Activated naive CD8-positive, alpha-beta T cell treated with anti-CD3 and anti-CD28 coated beads for 36 hours (primary cell): ENCODE measurements at regions not wholly inside any gene's neighbourhood (a gene's known extent, or its start where the extent isn't known, plus 50 kb on each side); places are given as distances from the start of the nearest gene placed in this dataset.
"Not testable (repeated sequence)": the region's sequence is repeated elsewhere in the genome, so short reads cannot be mapped to it uniquely, and the experiment has no call there.

ENCODE experiments used
- DNase-seq: peaks from one replicate; pipeline ENCODE4 v3.0.0; 2021
- H3K27ac Mint-ChIP-seq: one replicate; pipeline ENCODE4 v1.8.0; 2022; ENCODE audit warnings: mild to moderate bottlenecking, moderate library complexity, mixed read lengths
- H3K27me3 Mint-ChIP-seq: one replicate; pipeline ENCODE4 v1.8.0; 2022; ENCODE audit warnings: mild to moderate bottlenecking, mixed read lengths
- H3K36me3 Mint-ChIP-seq: one replicate; pipeline ENCODE4 v1.8.0; 2021; ENCODE audit warnings: mild to moderate bottlenecking, mixed read lengths
- H3K4me1 Mint-ChIP-seq: one replicate; pipeline ENCODE4 v1.8.0; 2021; ENCODE audit warnings: mixed read lengths
- H3K4me3 Mint-ChIP-seq: one replicate; pipeline ENCODE4 v1.8.0; 2022; ENCODE audit warnings: mild to moderate bottlenecking, moderate library complexity, mixed read lengths
- H3K9me3 Mint-ChIP-seq: one replicate; pipeline ENCODE4 v1.8.0; 2022; ENCODE audit warnings: mixed read lengths

GRCh38 chr4:127246963-127247952 is 385.5 kb upstream of the INTU start:
- Mint-ChIP-seq H3K27ac (no peak overlapping the region), H3K9me3 (no peaks in the 10 kb centered on the region), H3K27me3 (no peaks in the 10 kb centered on the region), H3K36me3 (no peaks in the 10 kb centered on the region), H3K4me3 (no peak overlapping the region), H3K4me1 (no peaks in the 10 kb centered on the region)
- no peak for DNase-seq

DNA sequence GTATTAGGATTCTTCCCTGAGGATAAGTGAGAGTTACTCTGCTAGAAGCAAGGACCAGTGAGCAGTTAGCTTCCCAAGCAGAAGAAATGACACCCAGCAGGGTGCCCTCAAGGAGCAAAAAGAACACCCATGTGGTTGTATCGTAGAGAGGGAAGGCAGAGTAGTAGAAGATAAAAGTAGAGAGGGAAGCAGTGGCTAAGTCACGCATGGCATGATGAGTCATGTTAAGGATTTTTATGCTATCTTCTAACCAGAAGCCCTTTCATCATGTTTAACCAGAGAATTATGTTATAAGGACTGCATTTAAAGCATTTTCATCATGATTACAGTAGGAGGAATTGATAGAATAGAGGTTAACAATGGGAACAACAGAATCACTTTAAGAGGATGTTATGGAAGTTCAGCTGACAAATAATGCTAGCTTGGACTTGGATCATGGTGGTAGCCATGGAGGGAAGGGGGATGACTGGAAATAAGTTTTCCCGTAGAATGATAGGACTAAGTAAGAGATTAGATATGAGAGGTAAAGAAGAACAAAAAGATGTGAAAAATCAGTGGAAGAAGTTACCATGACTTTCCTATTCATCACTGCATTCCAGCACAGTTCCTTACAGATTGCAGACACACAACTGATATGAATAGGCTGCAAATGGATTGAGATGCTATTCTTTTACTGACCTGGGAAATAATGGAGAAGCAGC is 383.5 kb upstream of the INTU start:
- H3K4me3 Mint-ChIP-seq = no peak overlapping the region
- H3K27ac Mint-ChIP-seq = no peak overlapping the region
- no peaks in the 10 kb centered on the region for H3K36me3 Mint-ChIP-seq
- no peaks in the 10 kb centered on the region for H3K9me3 Mint-ChIP-seq
- H3K27me3 Mint-ChIP-seq = no peaks in the 10 kb centered on the region
- H3K4me1 Mint-ChIP-seq = no peaks in the 10 kb centered on the region
- DNase-seq = no peak

DNA sequence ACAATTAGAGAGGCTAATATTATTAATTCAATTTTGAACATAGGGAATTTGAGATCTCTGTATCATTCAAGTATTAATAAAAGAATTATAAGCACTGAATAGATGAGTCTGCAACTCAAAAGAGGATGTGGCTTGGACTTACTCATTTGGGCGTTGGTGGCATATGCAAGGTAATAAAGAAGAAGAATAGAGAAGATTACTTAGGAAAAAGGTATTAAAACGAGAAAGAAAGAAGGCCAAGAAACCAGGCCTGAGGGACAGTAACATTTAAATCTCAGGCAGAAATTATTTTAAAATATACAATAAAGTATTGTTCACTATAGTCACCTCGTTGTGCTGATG is 383.0 kb upstream of the INTU start:
- DNase-seq = no peak
- H3K9me3 Mint-ChIP-seq = no peaks in the 10 kb centered on the region
- no peak overlapping the region for H3K4me3 Mint-ChIP-seq
- no peaks in the 10 kb centered on the region for H3K4me1 Mint-ChIP-seq
- no peaks in the 10 kb centered on the region for H3K36me3 Mint-ChIP-seq
- no peaks in the 10 kb centered on the region for H3K27me3 Mint-ChIP-seq
- H3K27ac Mint-ChIP-seq = no peak overlapping the region

- Mint-ChIP-seq H3K27ac (no peak overlapping the region), H3K4me1 (no peaks in the 10 kb centered on the region), H3K36me3 (no peaks in the 10 kb centered on the region), H3K27me3 (no peaks in the 10 kb centered on the region), H3K9me3 (no peaks in the 10 kb centered on the region), H3K4me3 (no peak overlapping the region)
- no peak for DNase-seq
Observed at GRCh38 chr4:127250577-127250976, 382.2 kb upstream of the INTU start.

DNA sequence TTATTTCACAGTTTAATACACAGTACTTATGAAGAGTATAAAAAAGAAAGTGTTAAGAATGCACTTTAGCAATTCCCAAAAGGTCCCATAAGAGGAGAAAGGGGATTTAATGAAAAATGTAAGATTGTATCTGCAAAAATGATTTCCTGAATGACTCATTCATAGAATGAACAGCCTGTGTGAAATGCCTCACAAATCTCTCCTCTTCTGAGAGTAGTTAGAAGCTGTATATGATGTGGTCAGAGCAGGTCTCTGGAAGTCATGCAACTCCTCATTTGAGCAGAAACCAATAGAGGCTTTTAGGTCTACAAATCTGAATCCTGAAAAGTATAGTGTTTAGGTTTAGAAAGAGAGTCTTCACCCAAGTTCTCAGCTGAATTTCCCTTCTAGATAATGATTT is 381.3 kb upstream of the INTU start:
- H3K4me3 Mint-ChIP-seq = no peak overlapping the region

DNA sequence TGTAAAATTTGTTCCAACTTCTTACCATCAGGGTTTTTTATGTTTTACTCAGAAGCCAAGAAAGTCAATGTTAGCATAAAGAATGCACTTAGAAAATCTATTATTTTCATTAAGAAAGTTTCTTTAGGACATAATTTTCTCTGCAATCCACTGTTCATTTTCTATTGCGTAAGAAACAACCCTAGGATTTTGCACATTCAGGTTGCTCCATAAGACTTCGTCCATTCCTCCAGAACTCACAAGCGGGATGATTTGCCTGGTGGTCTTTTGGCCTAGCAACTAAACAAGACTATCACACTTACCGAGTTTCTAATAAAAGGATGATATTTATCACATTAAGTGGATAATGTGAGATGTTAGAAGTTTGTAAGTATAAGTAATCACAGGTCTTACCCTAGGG is 376.3 kb upstream of the INTU start:
- Mint-ChIP-seq H3K36me3 (no peaks in the 10 kb centered on the region), H3K4me3 (no peak overlapping the region), H3K27ac (no peak overlapping the region), H3K4me1 (no peaks in the 10 kb centered on the region), H3K27me3 (no peaks in the 10 kb centered on the region), H3K9me3 (no peaks in the 10 kb centered on the region)
- DNase-seq = no peak

More for the DNA sequence above, 381.3 kb upstream of the INTU start:
- Mint-ChIP-seq H3K27ac (no peak overlapping the region), H3K4me1 (no peaks in the 10 kb centered on the region), H3K9me3 (no peaks in the 10 kb centered on the region), H3K36me3 (no peaks in the 10 kb centered on the region), H3K27me3 (no peaks in the 10 kb centered on the region)
- DNase-seq = no peak

DNA sequence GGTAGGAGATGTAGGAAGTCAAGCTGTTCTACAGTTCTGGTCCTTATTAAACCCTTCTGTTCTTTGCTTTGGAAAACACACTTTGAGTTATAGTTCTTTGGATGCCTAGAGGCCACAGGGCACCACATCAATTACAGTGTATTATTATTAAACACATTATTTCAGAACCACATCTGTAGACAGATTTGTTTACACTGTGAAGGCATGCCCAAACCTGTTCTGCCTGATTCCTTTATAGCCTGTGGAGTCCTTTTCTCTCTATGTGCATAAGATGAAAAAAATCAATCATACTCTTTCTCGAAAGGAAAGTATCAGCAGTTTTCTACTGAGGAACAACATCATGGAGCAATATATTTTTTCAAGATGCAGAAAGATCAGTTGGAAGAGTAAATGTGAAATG is 371.3 kb upstream of the INTU start:
- Mint-ChIP-seq H3K4me3 (no peak overlapping the region), H3K27me3 (no peaks in the 10 kb centered on the region), H3K27ac (no peak overlapping the region), H3K36me3 (no peaks in the 10 kb centered on the region), H3K9me3 (peaks cover 3% of the 10 kb centered on the region), H3K4me1 (no peaks in the 10 kb centered on the region)
- no peak for DNase-seq

DNA sequence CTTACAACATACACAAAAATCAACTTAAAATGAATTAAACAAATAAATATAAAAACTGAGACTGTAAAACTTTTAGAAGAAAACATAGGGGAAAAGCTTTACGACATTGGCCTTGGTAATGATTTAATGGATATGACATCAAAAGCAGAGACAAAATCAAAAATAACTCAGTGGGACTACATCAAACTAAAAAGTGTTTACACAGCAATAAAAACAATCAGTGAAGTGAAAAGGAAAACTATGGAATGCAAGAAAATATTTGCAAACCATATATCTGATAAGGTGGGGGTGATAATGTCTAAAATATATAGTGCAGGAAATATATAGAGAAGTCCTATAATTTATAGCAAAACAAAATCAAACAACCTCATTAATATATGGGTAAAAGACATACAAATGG is 364.4 kb upstream of the INTU start:
- H3K9me3 Mint-ChIP-seq = peaks cover 7% of the 10 kb centered on the region
- no peaks in the 10 kb centered on the region for H3K27me3 Mint-ChIP-seq
- no peaks in the 10 kb centered on the region for H3K36me3 Mint-ChIP-seq
- no peak overlapping the region for H3K27ac Mint-ChIP-seq
- H3K4me3 Mint-ChIP-seq = no peak overlapping the region
- no peaks in the 10 kb centered on the region for H3K4me1 Mint-ChIP-seq
- no peak for DNase-seq

- not testable (repeated sequence) for DNase-seq, H3K27me3 Mint-ChIP-seq, H3K9me3 Mint-ChIP-seq, H3K36me3 Mint-ChIP-seq, H3K4me1 Mint-ChIP-seq, H3K27ac Mint-ChIP-seq, H3K4me3 Mint-ChIP-seq
Observed at GRCh38 chr4:127277023-127277422, 355.7 kb upstream of the INTU start.

DNA sequence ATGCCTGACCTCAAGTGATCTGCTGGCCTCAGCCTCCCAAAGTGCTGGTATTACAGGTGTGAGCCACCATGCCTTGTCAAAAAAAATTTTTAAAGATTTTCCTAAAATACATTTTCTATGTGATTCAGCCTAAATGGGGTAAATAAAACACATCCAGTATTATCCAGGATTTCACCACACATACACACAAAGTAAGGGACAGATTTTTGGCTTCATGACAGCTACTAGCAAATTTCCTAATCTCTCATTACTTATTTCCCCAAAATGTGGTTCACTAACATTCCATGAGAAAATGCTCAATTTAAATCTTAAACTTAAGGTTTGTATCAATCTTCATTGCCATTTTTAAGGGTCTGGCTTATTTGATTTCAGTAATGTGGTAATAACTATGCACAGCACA is 348.5 kb upstream of the INTU start:
- H3K4me3 Mint-ChIP-seq = no peak overlapping the region
- peaks cover 2% of the 10 kb centered on the region for H3K9me3 Mint-ChIP-seq
- no peaks in the 10 kb centered on the region for H3K4me1 Mint-ChIP-seq
- no peak for DNase-seq
- no peaks in the 10 kb centered on the region for H3K36me3 Mint-ChIP-seq
- no peaks in the 10 kb centered on the region for H3K27me3 Mint-ChIP-seq
- no peak overlapping the region for H3K27ac Mint-ChIP-seq

GRCh38 chr4:127291316-127291715 is 341.4 kb upstream of the INTU start:
- Mint-ChIP-seq H3K4me1 (no peaks in the 10 kb centered on the region), H3K27me3 (no peaks in the 10 kb centered on the region), H3K4me3 (no peak overlapping the region), H3K36me3 (no peaks in the 10 kb centered on the region), H3K9me3 (peaks cover 3% of the 10 kb centered on the region), H3K27ac (no peak overlapping the region)
- no peak for DNase-seq

- H3K4me1 Mint-ChIP-seq = no peaks in the 10 kb centered on the region
- no peak for DNase-seq
- no peak overlapping the region for H3K27ac Mint-ChIP-seq
- peaks cover 8% of the 10 kb centered on the region for H3K9me3 Mint-ChIP-seq
- no peak overlapping the region for H3K4me3 Mint-ChIP-seq
- no peaks in the 10 kb centered on the region for H3K36me3 Mint-ChIP-seq
- H3K27me3 Mint-ChIP-seq = no peaks in the 10 kb centered on the region
Observed at GRCh38 chr4:127293496-127293895, 339.3 kb upstream of the INTU start.

DNA sequence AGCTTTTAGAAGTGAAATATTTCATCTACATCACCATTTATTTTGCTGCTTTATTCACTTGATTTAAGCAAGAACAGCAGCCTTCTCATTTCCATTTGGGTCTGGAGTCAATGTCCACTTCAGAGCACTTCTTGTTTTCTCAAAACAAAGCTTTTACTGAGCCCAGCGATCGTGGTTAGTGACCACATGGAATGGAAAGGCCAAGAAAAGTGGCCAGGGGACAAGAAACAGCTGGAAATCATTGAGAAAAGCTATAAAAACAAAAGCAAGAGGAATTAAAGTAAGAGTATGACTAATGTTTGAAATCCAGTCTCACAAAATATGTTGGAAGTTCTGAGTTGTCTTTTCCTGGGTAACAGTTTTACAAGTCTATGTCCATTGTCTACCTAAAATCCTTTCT is 328.4 kb upstream of the INTU start:
- Mint-ChIP-seq H3K36me3 (no peaks in the 10 kb centered on the region), H3K9me3 (peaks cover 16% of the 10 kb centered on the region), H3K4me3 (no peak overlapping the region), H3K27ac (no peak overlapping the region), H3K27me3 (no peaks in the 10 kb centered on the region), H3K4me1 (no peaks in the 10 kb centered on the region)
- DNase-seq = no peak

DNA sequence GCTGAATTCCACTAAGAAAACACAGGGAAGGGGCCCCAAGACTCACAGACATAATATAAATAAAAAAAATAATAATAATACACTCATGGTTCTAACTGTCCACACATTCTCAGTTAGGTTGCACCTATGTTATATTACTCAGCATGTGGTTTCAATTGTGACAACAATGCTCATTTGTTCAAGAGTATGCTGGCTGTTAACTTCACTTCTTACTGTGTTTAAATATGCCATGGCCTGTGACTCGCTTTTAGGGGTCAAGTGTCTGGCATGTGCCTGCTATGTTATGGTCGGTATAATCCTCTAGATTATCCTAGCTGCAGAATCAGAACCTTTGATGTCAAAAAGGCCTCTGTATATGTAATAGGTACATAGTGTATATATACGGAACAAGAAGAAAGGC is 324.8 kb upstream of the INTU start:
- peaks cover 10% of the 10 kb centered on the region for H3K9me3 Mint-ChIP-seq
- no peak for DNase-seq
- H3K27ac Mint-ChIP-seq = no peak overlapping the region
- H3K36me3 Mint-ChIP-seq = no peaks in the 10 kb centered on the region
- H3K4me1 Mint-ChIP-seq = no peaks in the 10 kb centered on the region
- H3K27me3 Mint-ChIP-seq = no peaks in the 10 kb centered on the region
- H3K4me3 Mint-ChIP-seq = no peak overlapping the region

DNA sequence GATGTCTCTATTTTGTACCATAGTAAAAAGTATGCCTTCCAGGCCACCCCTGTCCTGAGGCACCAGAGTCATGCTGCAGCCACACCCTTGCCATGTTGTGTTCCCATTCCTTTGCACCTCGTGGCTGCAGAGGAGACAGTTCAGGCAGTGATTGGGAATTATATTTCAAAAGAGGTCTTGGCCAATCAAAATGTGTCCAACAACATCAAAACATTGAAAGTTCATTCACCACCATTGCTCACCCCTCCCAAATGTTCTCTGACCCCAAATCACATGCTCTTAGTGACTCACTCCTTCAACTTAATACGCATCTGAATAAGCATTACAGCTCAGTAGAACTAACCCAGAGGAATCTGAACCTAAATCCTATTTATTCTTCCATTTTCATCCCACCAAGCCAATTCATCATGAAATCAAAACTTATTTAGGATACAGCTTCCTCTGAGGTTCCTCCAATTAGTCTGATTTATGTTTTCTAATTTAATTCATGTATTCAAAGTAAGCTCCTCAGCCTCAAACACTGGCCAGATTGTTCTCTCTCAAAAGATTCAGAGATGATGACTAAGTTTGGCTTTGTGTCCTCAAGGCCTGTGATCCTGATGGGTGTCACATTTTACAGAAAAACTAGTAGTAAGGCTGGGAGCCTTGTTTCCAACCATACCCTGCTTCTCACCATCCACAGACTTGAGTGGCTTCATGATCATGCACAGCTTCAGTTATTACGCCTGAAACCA is 323.2 kb upstream of the INTU start:
- Mint-ChIP-seq H3K9me3 (peaks cover 23% of the 10 kb centered on the region), H3K4me3 (no peak overlapping the region), H3K27me3 (no peaks in the 10 kb centered on the region), H3K4me1 (no peaks in the 10 kb centered on the region), H3K27ac (no peak overlapping the region), H3K36me3 (no peaks in the 10 kb centered on the region)
- DNase-seq = no peak
